Calu3 (cell line): ENCODE measurements at regions not wholly inside any gene's neighbourhood (a gene's known extent, or its start where the extent isn't known, plus 50 kb on each side); places are given as distances from the start of the nearest gene placed in this dataset.

Source experiments
- BruUV-seq: library from RNA; stranded (reverse); fragments of 400-500 nt; replicated peaks from 2 replicates; lab custom pipeline; 2021; lab: Mats Ljungman, UMichigan
- CTCF ChIA-PET: fragments of 300-600 bp; sonication (Branson Sonifier 250); formaldehyde crosslinking; loops from one replicate; lab custom pipeline; 2022; ENCODE audit warnings: antibody characterized with exemption; lab: Charles Lee
- DNase-seq: peaks from one replicate; pipeline ENCODE4 v3.0.0; 2022
- H3K27ac Mint-ChIP-seq: one replicate; pipeline ENCODE4 v1.8.0; 2022; ENCODE audit warnings: mixed read lengths; ENCODE audit not compliant: unreplicated experiment
- H3K27me3 Mint-ChIP-seq: one replicate; pipeline ENCODE4 v1.8.0; 2022; ENCODE audit warnings: mixed read lengths; ENCODE audit not compliant: unreplicated experiment
- H3K36me3 Mint-ChIP-seq: one replicate; pipeline ENCODE4 v1.8.0; 2022; ENCODE audit warnings: mild to moderate bottlenecking, moderate library complexity, mixed read lengths; ENCODE audit not compliant: insufficient read depth, unreplicated experiment
- H3K4me1 Mint-ChIP-seq: one replicate; pipeline ENCODE4 v1.8.0; 2022; ENCODE audit warnings: mild to moderate bottlenecking, low read depth, mixed read lengths; ENCODE audit not compliant: unreplicated experiment
- H3K4me3 Mint-ChIP-seq: one replicate; pipeline ENCODE4 v1.8.0; 2022; ENCODE audit warnings: mild to moderate bottlenecking, low read depth, moderate library complexity, mixed read lengths; ENCODE audit not compliant: unreplicated experiment
- H3K9me3 Mint-ChIP-seq: one replicate; pipeline ENCODE4 v1.8.0; 2022; ENCODE audit warnings: low read depth, mixed read lengths; ENCODE audit not compliant: unreplicated experiment
- intact Hi-C: fragments of 100-400 bp; cut with micrococcal nuclease; formaldehyde crosslinking; loops from one replicate; pipeline ENCODE4 v1.10.0; 2022; ENCODE audit not compliant: unreplicated experiment
- TF ChIP-seq, protein P1 (sequence below): fragments of 200-600 bp; IDR thresholded peaks from one replicate; pipeline ENCODE4 v1.8.0; 2022; ENCODE audit warnings: antibody characterized with exemption; ENCODE audit not compliant: unreplicated experiment

DNA sequence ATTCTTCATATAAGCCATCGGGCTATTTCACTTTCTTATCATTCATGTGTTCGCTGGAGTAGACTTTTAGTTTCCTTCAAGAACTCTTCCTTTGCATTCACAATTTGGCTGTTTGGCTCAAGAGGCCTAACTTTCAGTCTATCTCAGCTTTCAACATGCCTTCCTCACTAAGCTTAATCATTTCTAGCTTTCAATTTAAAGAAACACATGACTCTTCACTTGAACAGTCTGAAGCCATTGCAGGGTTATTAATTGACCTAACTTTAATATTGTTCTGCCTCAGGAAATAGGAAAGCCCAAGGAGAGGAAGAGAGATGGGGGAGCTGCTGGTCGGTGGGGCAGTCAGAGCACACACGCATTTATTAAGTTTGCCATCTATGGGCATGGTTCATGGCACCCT lies 158.1 kb downstream of the SUCLA2 start:
- intact Hi-C loops = no loop called here
- BruUV-seq = no TSS peak
- Mint-ChIP-seq H3K4me1 (no peaks in the 10 kb centered on the region), H3K9me3 (no peaks in the 10 kb centered on the region), H3K27ac (no peak overlapping the region), H3K27me3 (no peaks in the 10 kb centered on the region), H3K4me3 (no peak overlapping the region), H3K36me3 (no peaks in the 10 kb centered on the region)
- CTCF ChIA-PET = no interaction called here
- no peak for DNase-seq
- TF ChIP-seq, protein P1, sequence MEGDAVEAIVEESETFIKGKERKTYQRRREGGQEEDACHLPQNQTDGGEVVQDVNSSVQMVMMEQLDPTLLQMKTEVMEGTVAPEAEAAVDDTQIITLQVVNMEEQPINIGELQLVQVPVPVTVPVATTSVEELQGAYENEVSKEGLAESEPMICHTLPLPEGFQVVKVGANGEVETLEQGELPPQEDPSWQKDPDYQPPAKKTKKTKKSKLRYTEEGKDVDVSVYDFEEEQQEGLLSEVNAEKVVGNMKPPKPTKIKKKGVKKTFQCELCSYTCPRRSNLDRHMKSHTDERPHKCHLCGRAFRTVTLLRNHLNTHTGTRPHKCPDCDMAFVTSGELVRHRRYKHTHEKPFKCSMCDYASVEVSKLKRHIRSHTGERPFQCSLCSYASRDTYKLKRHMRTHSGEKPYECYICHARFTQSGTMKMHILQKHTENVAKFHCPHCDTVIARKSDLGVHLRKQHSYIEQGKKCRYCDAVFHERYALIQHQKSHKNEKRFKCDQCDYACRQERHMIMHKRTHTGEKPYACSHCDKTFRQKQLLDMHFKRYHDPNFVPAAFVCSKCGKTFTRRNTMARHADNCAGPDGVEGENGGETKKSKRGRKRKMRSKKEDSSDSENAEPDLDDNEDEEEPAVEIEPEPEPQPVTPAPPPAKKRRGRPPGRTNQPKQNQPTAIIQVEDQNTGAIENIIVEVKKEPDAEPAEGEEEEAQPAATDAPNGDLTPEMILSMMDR = no peak

DNA sequence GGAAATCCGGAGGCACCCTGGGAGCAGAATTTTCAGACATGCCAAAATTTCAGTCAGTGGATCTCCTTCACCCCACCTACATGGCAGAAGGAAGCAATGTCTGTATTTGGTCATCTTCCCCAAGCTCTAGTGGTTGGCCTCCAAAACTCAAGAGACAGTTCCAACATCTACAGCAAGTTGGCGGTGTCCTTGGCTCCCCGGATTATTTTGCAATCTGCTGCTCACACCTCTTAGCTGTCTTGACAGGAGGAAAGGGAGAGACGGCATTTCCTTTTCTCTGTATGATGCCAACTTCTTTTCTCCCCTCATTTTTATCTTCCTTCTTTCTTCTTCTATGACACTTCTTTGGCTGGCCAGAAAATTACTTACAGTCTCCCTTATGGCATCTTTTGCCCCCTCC lies 159.9 kb downstream of the SUCLA2 start:
- no peak for DNase-seq
- CTCF ChIA-PET = no interaction called here
- H3K27me3 Mint-ChIP-seq = no peaks in the 10 kb centered on the region
- H3K9me3 Mint-ChIP-seq = no peaks in the 10 kb centered on the region
- BruUV-seq = no TSS peak
- intact Hi-C loops = no loop called here
- no peak overlapping the region for H3K4me3 Mint-ChIP-seq
- no peaks in the 10 kb centered on the region for H3K4me1 Mint-ChIP-seq
- H3K36me3 Mint-ChIP-seq = no peaks in the 10 kb centered on the region
- no peak overlapping the region for H3K27ac Mint-ChIP-seq
- TF ChIP-seq, protein P1 = no peak

DNA sequence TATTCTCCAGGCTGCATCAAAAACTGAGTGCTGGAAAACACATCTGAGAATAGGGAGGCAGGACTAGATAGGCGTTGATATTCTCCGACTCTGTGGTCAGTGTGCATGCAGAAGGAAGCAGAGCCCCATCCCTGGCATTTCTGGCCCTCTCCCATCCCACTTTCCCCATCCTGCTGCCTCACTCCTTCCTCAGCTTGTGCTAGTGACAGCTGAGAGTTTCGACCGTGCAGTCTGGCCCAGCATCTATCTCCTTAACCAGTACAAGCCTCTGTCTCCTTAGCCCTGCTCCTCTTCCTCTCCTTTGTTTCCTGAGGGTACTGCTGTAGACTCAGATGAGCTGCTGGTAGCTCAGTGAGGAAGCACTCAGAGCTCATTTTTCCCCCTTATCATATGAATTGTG lies 163.2 kb downstream of the SUCLA2 start:
- Mint-ChIP-seq H3K4me3 (no peak overlapping the region), H3K36me3 (no peaks in the 10 kb centered on the region), H3K27me3 (no peaks in the 10 kb centered on the region), H3K9me3 (no peaks in the 10 kb centered on the region), H3K27ac (no peak overlapping the region), H3K4me1 (no peaks in the 10 kb centered on the region)
- DNase-seq = no peak
- CTCF ChIA-PET = no interaction called here
- intact Hi-C loops = no loop called here
- no TSS peak for BruUV-seq
- TF ChIP-seq, protein P1 = no peak

GRCh38 chr13:47837104-47837880 lies 163.8 kb downstream of the SUCLA2 start:
- CTCF ChIA-PET = no interaction called here
- no peak for DNase-seq
- H3K27me3 Mint-ChIP-seq = no peaks in the 10 kb centered on the region
- BruUV-seq = no TSS peak
- H3K9me3 Mint-ChIP-seq = no peaks in the 10 kb centered on the region
- TF ChIP-seq, protein P1 = no peak
- H3K4me1 Mint-ChIP-seq = no peaks in the 10 kb centered on the region
- H3K36me3 Mint-ChIP-seq = no peaks in the 10 kb centered on the region
- no peak overlapping the region for H3K4me3 Mint-ChIP-seq
- H3K27ac Mint-ChIP-seq = no peak overlapping the region
- intact Hi-C loops = no loop called here
